ENCODE measurements at regions not wholly inside any gene's neighbourhood (a gene's known extent, or its start where the extent isn't known, plus 50 kb on each side); places are given as distances from the start of the nearest gene placed in this dataset.

DNA sequence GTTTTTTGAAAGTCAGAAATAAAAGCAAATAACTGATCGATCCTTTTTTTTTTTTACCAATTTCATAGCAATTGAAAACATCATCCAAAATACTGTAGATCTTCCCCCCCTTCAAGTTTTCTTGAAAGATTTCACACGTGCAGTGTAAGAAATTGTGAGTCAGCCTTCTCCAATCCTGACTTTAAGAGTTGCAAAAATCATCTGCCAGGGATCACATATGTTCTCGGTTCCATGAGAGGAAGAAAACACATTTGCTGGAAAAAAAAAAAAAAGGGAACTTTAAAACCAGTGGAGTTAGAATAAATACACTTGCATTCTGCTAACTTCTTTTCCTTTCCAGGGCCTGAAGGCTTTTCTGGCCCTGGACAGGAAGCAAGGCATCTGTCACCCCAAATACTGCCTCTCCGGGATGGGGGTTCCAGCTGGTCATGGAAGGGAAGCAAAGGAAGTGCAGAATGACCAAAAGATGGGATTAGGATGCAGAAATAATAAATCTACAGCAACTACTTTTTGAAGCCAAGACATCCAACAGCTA, 198.4 kb upstream of the KIAA1217 start:
- no peak for DNase-seq (ENCODE audit: low read depth)

DNA sequence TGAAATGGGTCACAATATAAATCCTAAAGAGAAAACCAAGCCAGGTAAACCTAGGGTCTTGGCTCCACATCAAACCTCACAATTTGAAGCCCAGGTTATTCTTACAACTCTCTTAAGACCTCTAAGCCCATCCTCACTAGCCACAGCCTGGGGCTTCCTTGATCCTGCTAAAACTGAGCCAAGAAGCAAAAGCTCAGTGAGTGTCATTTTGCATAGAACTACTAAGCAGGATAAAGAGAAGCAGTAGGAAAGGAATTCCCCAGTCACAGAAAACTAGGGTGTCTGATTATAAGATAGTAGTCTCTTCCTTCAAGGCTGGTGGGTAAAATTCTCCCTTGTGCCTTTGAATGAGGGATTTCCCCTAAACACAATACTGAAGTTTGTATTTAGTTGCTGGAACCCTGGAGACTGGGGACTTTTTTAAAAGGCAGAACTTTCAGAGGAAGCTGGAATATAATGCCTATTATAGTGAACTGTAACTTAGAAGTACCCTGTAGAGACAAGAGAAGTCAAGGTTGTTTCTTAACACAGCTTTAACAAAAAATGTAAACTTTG, 196.6 kb upstream of the KIAA1217 start:
- no peak for DNase-seq (ENCODE audit: low read depth)

DNA sequence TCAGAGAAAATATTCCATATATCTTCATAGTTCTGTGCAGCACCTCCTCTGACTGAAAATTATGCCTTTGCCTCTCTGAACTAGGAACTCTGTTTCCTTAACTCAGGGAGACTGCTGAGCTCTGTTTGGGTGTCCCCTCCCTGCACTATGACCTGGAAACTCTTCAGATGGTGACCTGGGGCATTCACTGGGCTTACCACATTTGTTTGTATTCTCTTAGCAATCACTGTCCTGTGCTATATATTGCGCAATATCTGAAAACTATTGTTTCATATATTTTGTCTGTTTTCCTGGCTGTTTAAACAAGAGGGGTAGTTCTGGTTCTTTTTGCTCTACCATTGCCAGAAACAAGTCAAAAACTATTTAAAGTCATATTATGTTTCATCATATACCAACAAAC, 181.8 kb upstream of the KIAA1217 start:
- no peak for DNase-seq (ENCODE audit: low read depth)

DNA sequence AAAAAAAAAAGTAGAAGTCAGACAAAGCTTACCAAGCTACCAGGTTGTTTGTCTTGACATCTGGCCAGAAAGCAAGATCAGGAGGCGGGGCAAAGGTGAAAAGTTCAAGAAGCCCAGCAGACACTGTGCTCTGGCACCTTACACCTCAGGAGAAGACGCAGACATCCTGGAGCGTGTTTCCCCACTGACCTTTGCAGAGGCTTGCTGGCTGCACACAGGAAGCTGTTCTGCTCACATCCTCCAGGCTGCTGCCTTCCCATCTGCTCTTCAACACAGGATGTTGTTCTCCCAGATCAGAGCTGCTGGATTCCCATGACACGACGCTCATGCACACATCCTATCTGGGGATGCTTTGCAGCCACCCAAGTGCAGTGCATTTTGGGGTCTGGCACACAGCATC, 174.4 kb upstream of the KIAA1217 start:
- no peak for DNase-seq (ENCODE audit: low read depth)

DNA sequence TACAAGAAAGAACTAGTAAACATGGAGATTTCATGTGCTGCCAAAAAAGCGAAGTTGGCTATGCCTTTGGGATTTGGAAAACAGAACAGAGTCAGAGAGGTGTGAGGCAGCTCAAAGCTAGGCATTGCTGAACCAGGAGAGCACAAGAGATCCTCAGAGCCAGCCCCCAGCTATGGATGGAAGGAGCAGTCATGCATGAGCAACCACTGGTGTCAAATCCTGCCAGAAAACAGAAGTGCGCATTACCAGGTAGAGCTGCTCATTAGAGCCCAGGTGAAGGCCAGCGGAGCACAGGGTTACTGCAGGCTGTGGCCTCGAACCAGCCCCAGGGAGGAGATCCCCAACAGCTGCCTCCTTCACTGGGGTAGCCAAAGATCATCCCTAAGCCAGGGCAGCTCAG, 173.2 kb upstream of the KIAA1217 start:
- DNase-seq (ENCODE audit: low read depth): no peak

DNA sequence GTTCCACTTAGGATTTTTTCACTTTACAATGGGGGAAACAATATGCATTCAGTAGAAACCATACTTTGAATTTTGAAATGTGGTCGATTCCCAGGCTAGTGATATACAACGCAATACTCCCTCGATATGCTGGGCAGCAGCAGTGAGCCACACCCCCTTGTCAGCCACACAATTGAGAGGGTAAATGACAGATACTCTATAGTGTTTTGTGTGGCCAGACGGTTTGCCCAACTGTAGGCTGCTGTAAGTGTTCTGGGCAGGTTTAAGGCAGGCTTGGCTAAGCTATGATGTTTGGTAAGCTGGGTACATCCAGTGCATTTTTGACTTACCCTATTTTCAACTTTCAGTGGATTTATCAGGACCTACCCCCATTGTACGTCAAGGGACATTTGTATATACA, 169.6 kb upstream of the KIAA1217 start:
- no peak for DNase-seq (ENCODE audit: low read depth)

DNA sequence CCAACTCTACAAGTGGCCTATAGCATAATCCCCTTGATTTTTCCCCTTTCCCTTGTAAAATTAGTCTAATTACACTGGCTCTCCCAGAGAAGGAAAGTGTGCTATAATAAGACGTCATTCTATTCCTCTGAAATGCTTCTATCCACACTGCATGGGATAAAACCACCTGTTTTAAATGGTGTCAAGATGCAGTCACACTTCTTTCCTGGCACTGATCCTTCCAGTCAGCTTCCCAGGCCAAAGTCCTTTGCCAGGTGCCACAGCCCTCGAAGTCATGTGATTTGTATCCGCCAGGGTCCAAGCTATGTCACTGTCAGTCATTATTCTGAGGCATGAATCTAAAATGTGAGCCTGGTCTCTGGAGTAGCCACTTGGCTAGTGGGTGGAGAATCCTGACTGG, 169.0 kb upstream of the KIAA1217 start:
- DNase-seq (ENCODE audit: low read depth): no peak

DNA sequence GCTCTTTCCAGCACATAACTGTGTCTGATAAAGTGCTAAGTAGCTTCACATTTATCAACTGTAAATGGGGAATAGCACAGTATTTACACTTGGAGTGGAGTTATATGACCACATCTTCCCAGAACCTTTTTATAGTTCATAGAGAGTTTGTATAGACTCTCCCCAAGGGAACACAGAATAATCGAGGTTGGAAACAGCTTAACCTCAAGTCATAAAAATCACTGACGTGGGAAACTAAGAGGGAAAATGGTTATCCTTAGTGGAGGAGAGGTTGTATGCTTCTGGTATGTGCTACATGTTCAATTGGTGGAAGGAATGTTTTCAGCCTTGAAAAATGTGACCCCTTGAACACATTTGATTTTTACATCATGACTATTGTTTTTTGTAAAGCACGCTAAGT, 167.9 kb upstream of the KIAA1217 start:
- DNase-seq (ENCODE audit: low read depth): no peak

DNA sequence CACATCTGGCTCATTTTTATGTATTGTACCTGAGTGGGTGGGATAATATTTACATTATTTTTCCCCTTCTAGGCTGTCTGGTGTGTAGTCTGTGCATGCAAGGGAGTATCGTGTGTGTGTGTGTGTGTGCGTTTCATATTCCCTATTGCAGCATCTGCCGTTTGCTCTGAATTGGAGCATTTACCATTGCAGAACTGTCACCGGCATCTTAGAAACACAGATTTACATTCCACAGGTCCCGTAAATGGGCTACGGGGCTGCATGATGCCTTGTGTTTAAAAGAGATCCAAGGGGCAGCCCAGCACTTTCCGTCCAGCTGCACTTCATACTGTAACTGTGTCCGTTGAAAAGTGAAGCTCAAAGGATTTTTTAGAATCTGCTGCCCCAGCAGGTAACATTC, 167.1 kb upstream of the KIAA1217 start:
- no peak for DNase-seq (ENCODE audit: low read depth)

DNA sequence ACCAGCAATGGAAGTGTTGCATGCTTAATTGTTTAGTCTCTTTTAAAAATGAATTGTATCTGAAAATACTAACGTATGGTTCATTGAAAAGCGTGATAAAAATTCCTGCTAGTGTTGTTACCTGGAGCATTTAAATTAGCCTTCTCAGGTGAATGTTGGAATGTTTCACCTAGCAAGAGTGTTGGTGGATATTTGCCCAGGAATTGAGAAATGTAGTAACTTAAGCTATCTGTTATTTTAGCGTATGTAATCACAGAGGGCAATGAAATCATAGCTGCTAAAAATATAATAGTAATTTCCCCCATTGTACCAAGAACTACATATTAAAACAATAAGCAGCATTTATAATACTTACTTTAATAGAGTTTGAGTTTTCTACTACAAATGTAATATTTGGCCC, 166.1 kb upstream of the KIAA1217 start:
- DNase-seq (ENCODE audit: low read depth): no peak

DNA sequence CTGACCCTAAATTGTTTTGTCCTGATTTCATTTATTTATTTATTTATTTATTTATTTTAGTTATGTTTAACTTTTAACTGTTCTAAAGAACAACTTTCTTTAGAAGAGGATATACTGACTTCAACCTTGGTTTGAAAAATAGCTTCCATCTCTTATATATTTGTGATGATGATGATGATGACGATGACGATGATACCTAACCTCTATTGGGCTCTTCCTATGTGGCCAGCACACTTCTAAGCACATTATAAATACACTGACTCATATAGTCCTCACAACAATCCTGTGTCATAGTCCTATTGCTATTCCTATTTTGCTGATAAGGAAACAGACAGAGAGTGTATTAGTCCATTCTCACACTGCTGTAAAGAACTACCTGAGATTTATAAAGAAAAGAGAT, 162.9 kb upstream of the KIAA1217 start:
- DNase-seq (ENCODE audit: low read depth): no peak

DNA sequence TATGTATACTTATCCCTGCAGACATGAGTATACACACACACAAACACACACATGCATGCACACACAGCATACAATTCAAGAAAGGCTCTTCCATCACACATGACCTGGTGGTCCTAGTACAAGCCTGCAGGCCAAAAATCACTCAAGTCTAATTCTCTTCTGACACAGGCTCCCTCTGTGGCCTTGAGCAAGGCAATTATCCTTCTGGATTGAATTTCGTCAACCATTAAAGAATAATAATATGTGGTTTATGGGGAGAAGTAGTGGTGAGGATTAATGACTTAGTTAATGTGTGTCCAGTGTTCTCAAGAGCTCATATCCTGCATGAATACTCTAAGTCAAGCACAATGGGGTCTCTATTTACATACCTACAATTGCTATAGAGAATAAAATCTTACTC, 161.8 kb upstream of the KIAA1217 start:
- DNase-seq (ENCODE audit: low read depth): no peak

DNA sequence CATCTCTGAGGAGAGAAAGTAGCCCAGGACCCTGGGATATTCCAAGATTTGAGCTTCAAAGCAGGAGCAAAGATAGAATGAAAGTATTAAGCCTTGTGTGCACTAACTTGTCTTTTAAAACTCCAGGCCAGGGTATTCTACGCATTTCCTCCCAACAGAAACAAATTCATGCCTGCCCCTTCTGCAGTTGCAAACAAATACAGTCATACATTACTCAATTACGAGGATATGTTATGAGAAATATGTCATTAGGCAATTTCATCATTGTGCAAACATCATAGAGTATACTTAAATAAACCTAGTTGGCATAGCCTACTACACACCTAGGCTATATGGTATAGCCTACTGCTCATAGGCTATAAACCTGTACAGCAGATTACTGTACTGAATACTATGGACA, 154.5 kb upstream of the KIAA1217 start:
- DNase-seq (ENCODE audit: low read depth): no peak

DNA sequence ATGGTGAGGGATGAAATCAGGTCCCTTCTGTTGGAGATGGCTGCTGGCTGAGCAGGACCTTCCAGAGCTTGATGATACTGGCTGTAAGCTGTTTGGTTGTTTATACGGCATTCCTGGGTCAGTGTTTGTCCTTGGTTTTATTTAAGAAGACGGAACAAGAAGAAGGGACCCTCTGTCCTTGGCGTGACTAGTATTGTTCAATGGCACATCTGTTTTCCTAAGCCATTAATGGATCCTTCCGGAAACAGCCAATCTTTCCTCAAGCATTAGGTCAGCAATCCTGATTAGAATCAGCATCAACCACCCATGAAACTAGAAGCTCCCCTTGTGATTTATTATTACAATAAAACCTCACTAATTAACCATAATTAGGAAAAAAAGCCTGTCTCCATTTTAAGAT, 128.7 kb upstream of the KIAA1217 start:
- DNase-seq (ENCODE audit: low read depth): no peak

DNA sequence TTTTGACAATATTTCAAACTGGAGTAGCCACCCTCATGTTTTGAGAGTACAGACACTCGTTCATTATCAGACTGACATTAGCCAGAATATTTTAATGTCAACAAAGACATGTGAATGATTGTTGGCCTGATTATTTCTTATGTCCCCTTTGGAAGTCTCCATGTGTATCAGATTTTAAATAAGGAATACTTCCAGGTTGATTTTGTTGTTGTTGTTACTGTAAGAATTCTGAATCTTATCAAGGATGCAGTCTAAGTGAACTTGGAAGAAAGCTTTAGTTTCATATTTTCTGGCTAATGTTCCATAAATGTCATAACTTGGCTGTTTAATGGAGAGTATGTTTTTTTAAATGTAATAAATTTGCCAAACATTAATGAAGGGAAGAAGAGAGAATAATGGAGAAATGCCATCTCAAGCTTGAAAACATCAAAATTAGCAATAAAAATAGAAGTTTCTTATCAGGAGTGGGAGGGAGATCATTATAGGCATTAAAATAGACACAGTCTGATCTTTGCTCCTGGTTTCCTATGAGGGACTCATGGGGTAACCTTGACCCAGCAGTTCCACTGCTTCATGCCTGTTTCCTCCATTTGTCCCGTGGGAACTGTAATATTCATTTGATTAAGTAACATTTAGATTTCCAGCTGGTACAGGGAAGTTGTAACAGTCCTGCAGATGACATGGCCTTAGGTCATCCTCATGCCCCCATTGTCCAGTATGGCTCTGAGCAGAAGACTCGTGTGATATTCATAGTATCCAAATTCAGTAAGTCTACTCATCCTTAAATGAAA, 122.4 kb upstream of the KIAA1217 start:
- DNase-seq (ENCODE audit: low read depth): no peak

DNA sequence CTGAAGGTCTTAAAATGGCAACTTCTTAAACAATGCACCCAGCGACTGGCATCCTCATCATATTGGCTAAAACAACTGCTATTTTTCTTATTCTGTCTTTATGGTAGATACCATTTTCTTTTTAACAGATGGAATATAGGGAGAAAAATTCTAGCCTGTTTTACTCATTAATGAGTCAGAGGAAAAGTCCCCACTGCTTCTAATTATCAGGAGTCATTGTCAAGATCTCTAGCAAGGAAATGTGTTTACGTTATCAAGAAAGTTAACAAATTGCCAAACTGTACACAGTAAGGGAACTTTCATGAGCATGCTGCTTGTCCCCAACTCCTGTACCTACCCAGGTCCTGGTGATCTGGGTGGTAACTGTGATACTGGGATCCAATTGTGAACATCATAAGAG, 117.7 kb upstream of the KIAA1217 start:
- DNase-seq (ENCODE audit: low read depth): no peak

DNA sequence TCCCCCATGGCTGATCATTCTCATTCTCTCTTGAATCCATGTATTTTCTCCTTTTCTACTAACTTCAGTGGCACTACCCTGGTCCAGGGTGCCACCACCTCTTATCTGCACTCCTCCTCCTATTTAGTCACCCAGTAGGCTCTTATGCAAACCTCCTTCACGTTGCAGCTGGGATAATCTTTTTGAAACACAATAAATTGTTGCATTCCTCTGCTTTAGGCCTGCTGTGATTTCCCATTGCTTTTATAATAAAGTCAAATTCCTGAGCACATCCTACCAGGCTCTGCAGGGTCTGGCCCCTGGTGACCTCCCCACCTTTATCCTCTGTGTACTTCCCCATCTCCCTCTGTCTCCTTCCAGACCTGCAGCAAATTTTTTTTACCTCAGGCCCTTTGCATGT, 112.7 kb upstream of the KIAA1217 start:
- DNase-seq (ENCODE audit: low read depth): no peak

DNA sequence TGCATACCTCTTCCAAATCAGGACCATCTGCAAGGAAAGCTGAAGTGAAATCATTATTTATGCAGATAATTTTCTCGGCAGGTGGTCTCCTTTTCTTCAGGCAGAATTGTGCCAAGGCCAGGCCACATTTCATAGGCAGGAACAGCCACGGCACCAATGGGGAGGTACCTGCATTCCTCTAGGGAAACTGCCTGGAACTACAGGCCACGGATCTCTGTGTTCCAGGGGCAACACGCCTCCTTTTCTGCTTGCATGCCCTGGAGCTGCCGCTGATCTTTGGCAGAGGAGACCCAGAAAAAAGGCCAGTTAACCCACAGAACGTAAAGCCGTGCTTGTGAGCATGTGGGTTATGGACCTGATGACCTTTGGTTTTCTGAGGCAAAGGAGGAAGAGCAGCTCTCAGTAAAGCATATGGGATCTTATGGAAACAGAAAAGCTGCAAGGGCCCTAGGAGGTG, 111.2 kb upstream of the KIAA1217 start:
- no peak for DNase-seq (ENCODE audit: low read depth)

DNA sequence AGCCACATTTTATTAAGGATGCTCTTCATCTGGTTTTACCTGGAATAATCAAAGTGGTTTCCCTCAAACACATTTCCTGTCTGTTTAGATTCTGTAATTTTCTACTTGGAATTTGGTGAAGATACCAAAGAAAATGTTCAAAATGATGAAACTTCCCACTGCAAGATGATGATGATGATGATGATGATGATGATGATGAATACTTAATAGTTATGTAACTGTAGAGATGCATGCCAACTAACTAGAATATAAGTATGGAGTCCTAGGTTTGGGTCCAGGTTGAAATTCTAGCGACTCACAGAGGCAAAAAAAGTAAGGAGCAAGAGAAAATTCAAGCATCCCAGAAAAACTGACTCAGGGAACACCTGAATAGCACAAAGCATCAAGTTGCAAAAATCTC, 104.0 kb upstream of the KIAA1217 start:
- no peak for DNase-seq (ENCODE audit: low read depth)

DNA sequence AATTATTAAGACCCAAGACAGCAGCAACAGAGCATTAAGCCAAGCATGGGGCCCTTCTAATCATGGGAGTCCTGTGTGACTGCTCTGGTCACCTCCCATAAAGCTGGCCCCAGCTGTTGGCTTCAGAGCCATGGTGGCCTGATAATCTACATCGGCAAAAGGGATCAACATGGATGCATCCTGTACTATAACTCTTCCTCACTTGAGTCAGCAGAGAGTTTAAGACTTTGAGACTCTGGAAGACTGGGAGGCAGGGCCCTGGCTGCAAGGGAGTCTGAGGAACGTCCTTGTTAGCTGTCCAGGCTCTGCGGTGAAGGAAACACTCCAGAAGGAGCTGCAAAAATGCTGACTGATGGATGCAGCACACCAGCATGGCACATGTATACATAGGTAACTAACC, 95.0 kb upstream of the KIAA1217 start:
- no peak for DNase-seq (ENCODE audit: low read depth)

DNA sequence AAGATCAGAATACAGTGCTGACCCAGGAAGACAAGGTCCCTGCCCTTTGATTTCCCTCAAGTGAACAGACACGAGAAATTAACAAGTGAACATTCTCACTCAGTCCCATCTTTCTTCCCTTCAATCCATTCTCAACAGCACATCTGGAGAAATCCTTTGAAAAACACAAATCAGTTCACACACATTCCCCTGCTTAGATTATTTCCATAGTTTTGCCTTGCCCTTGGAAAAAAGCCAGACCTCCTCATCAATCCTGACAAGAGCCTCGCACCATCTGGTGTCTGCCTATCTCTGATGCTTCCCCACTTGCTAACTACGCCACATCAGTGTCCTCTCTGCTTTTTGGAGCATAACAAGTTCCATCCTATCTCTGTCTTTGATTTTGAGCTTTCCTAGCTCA, 94.4 kb upstream of the KIAA1217 start:
- no peak for DNase-seq (ENCODE audit: low read depth)

DNA sequence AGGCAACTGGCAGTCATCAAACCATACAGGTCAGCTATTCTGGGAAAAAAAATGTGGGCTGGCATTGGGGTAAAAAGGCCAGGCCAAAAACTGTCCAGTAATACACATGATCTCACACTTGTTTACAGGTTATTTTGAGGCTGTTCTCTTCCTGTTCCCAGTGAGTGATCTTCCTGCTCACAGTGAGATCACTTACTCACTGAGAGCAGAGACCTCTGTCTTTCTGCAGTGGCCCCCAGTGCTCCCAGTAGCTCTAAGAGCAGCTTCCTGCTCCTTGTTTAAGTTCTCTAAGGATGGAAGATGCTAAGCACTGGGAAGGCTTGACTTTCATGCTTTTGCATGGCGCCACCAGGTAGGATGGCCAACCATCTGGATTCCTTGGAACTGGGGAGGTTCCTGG, 93.5 kb upstream of the KIAA1217 start:
- no peak for DNase-seq (ENCODE audit: low read depth)

DNA sequence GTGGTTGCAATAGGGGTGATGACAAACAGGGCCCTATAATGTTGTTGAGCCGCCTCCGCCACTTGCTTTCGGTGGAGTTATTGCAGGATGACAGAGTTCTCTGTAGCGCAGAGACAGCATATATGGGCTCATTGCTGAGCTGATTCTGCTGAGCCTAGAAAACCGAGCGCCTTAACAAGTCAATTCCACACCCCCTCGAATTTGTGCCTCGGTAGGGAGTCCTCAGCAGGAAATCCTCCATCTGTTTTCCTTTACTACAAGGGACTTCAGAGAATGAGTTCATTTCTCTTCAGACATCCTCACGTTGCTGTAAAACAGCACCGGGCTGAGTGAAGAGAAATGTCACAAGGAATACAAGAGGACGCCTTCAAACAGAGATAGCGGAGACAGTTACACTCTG, 90.7 kb upstream of the KIAA1217 start:
- DNase-seq (ENCODE audit: low read depth): no peak

DNA sequence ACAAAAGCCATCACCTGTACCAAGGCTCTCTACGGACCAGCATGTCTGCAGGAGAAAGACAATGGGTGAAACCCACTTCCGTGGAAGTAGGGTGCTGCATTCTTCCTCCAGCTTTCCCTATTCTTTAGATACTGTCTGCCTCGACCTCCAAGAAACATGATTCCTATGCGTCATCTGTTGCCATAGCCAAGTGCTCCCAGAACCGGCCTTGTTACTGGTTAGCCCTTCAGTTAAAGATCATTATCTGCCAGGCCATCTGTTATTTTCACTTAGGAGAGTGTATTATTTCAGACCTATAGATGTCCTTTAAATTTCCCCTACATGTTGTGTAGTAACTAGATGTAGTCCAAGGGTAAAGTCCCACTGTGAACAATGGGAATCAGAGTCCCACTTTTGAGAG, 89.0 kb upstream of the KIAA1217 start:
- DNase-seq (ENCODE audit: low read depth): no peak

Data from LHCN-M2 (cell line).